Activated naive CD4-positive, alpha-beta T cell (primary cell): ENCODE measurements at regions not wholly inside any gene's neighbourhood (a gene's known extent, or its start where the extent isn't known, plus 50 kb on each side); places are given as distances from the start of the nearest gene placed in this dataset.

Experiments
- DNase-seq, 4 experiments: peaks; one replicate each; lab custom pipeline; 2025; lab: John Stamatoyannopoulos, UW

DNA sequence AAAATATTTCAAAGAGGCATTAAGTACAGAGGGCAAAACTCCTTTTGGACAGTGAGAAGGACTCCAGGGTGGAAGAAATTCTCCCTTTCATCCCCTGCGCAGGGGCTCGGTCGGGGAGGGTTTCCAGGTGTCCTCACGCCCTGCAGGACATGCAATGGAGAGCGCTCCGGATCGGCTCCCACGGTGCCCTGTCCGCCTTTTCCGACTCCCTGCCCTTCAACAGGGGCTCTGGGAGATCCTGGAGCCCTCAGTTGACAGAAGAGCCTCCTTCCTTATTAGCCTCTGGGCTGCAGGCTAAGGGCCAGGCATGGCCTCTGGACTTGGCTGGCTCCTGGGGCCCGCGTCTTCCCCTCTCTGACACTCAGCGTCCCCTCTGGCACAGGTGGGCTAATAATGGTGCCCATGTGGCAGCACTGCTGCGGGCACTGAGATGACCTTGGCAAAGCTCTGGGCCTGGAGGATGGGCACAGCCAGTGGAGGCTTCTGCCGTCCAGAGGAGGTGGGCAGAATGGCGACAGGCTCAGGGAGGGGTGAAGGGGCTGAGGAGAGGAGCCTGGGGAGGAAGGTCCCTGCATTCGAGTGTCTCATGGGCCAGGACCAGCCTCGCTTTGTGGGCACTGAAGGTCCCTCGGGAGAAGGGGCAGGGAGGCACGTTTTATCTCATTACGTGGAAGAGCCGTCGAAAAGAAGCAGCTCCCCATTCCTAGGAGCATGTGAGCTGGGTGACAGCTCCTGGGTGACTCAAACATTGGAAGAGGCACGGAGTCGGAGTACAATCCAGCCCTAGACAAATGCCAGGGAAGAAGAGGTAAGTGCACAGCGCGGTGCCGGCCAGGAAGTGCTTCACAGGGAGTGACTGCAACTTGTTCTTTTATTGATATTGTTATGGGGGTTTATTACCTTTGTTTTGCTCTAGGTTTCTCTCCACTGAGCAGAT, 161.7 kb downstream of the IRF8 start:
- DNase-seq = no peak

DNA sequence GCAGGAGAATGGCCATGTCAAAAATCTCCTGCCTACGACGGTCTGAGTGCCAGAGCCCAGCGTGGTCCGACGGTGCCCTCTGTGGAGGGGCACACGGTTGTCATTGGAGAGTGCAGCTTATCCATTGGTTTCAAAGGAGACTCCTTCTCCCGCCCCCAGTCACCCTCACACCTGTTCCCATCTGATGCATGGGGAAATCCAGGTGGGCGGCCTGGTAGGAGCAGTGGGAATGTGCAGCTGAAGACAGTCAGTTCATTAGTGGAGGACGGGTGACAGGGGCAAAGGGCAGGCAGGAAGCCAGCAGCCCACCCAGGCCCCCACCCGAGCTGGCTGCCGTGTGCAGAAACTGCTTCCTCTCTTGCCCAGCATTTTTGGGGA, 162.3 kb downstream of the IRF8 start:
- DNase-seq = no peak

DNA sequence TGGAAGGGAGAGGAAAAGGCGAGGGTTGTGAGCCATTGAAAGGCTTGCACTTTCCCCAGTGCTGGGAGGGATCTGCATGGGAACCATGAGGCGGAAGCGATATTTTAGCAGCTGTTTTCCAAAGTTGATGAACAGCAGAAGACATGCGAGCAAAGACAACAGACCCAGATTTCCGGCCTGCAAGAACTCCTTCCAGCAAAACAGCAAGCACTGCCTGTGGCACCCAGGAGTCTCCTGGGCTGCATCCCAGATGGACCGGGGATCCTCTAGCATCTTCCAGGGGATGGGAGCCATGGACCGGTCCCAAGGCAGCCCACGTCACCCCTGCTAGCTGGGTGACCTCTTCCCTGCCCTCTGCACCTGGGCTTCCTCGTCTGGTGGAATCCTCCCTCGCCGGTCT, 162.8 kb downstream of the IRF8 start:
- no peak for DNase-seq

DNA sequence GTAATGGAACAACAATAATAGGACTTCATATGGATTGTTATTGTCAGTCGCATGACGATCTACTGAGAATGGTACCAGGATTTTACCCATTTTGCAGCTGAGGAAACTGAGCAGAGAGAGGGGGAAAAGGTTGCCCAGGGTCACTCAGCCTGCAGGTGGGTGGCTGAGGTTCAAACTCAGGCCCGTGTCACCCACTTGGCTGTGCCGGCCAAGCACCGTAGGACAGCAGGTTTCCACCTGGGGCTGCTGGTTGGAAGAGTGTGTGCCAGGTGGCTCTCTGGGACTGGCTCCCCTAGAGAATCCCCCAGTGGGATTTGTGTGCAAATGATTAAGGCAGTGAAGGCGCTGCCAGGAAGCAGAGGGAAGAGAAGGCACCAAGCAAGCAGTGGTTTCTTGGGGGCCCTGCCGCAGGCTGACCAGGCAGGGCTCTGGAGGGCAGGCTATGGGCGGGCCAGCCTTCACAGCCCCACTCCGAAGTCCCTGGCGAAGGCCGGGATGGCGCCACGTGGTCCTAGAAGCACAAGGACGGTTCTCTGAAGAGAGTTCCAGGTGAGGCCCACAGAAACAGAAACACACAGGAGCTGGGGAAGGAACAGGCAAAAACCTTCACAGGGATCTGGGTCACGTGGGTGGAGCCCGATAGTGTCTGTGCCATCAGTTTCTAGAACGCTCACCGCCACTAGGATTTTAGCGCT, 163.5 kb downstream of the IRF8 start:
- DNase-seq = no peak

DNA sequence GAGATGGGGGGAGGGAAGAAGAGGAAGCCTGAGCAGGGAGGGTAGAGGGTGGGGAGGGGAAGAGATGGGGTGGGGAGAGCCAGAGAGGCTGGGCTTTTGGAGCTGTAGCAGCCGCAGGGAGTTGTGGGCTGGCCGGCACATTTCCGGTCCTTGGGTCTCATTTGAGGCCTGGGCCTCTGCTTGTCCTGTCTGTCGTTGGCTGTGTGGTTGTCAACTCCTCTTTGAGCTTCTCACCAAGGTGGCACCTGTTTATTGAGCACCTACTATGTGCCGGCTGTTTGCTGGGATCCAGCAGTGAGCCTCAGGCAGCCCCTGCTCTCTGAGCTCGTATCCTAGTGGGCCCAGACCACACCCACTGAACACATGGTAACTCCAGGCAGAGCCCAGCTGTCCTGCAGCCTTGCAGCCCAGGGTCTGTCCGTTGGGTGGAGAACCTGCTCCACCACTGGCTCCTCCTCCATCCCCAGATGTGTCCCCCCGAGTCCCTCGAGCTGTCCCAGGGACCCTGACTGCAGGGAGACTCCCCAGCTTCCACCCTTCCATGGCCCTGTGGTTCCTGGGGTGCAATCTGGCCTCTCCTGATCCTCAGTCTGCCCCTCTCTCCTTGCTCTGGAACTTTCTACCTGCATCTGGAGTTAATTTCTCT, 164.9 kb downstream of the IRF8 start:
- DNase-seq = no peak

DNA sequence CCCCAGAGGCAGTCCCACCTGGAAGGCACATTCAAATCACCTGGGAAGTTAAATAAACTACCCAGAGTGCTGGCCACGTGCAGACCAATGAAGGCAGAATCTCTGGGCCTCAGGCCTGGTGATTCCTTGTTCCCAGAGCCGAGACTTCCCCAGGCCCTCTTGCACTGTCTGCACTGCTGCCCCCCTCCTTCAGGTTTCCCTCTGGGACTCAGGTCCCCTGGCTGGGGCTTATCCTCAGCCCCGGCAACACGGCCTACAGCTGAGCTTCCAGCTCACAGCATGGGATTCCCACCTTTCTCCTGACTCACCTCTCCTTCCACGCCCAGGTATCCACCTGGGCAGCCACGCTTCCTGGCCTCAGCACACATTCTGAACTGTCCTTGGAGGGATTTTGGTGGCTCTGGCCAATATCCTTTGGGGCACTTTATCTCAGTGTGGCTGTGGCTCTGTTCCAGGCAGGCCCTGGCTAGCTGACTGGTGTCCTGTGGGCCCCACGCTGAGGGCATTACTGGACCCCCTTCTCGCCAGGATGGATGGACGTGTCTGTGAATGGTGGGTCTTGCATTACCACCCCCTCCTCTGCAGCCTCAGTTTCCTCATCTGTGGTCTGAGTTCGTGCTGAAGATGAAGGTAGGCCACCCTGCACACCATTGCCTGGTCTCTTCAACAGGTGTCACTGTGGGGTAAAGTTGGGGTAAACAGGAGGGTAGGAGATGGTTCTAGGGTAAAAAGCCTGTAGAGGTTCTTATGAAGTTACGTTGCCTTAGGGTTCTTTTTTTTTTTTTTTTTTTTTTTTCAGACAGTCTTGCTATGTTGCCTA, 165.7 kb downstream of the IRF8 start:
- DNase-seq = no peak

DNA sequence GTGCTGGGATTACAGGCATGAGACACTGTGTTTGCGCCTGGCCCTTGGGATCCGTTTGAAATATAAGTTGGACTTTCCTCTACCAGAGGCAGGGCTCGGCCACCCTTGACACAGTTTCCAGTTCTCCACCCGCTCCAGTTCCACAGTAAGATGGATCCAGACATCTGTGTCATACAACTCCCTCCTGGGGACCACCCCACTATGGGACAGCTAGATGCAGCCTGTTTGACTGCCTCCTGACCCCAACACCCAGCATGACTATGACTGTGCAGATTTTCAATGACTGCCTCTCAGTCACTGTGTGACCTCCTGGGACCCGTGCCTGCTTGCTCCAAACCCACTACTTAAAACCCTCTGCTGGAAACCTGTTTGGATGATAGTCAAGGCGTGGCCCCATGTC, 166.7 kb downstream of the IRF8 start:
- no peak for DNase-seq

DNA sequence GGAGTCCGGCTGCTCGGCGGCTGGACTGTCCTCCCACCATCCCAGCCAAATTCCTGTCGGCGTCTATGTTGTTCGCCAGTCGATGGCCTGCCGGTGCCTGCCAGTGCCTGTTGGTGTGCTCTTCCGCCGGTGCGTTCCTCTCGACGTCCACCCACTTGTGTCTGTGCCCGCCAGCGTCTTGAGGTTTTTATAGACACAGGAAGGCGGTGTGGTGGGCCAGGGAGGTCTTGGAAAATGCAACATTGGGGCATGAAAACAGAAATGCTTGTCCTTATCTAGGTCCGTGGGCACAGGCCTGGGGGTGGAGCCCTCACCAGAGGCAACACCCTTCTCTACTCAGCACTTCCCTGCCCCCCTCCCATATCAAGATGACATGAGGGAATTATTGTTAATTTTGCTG, 167.8 kb downstream of the IRF8 start:
- no peak for DNase-seq

DNA sequence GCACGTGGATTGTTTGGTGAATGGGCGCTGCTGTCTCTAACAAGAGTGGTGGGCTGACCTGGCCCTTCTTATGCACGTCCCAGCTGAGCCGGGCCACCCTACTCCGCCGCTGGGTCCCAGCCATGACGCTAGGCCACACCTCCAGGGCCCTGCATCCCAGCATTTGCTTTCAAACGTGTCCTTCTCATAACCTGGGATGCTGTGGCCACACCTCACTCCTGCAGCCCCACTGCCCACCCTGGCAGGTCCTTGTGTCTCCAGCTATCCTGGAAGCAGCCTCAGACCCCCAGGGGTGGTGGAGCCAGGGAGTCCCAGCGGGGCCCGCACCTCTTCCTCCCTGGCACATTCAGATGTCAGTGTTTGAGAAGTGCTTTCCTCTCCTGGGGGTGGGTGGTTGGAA, 168.6 kb downstream of the IRF8 start:
- no peak for DNase-seq

DNA sequence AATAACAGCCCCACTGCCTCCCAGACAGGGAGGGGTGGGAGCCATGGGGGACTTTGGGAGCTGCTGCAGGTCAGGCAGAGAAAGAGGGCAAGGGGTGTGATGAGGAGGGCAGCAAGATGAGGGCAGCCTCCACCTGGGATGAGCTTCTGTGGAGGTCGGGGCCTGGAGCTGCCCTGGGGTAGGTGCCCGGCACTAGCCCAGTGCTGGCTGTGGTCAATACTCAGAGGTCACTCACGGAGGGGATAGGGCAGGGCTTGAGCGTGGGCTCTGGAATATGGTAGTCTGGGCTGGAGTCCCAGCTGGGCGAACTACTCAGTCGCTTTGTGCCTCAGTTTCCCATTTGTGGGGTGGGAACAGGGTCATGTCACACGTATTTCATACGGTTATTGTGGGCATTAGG, 169.0 kb downstream of the IRF8 start:
- no peak for DNase-seq

DNA sequence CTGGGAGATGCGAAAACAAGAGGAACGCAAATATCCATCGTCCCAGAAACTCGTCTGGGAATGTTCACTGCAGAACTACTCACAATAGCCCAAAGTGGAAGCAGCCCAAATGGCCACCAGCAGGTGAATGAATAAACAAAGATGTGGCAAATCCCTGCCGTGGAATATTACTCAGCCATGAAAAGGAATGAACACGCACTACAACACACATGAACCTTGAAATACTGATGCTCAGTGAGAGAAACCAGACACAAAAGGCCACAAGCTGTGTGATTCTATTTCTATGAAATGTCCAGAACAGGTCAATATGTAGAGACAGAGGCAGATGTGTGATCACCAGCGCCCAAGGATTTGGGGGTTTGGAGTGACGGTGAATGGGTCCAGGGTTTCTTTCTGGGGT, 169.8 kb downstream of the IRF8 start:
- no peak for DNase-seq

DNA sequence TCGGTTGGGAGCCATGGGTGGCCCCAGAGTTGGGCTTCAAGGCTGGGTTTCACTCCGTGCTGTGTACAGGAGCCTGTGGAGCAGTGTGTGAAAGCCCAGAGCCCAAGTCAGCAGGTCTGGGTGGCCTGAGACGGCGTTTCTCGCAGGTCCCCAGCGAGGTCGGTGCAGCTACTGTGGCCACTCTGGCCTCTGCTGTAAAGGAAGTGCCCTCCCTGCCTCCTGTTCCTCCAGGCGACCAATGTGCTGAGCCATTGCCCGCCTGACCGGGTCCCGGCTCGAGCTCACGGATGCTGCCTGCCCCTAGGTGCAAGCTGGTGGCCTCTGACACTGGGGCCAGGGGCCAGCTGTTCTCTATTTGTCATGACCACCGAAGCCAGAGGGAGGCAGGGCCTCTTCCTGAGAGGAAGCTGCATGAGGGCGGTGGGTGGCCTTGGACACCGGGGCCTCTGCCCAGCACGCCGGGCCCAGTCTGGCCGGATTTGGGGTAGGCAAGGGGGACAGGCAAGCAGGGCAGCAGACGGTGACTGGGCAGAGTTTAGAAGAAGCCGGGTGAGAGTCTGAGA, 170.9 kb downstream of the IRF8 start:
- no peak for DNase-seq

DNA sequence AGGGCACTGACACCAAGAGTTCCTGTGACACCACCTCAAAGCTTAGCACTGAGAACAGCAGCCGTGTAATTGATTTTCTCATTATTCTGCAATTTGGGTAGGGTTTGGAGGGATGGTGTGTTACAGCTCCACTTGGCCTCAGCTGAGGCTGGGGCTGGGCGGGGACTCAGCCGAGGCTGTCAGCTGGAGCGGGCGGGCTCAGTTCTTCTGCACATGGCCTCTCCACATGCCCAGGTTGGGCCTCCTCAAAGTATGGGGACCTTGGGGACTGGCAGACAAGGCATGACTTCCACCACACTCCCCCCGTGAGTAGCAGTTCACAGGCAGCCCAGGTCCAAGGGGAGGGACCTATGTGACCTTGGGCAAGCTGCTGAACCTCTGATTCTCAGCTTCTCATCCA, 171.5 kb downstream of the IRF8 start:
- no peak for DNase-seq

DNA sequence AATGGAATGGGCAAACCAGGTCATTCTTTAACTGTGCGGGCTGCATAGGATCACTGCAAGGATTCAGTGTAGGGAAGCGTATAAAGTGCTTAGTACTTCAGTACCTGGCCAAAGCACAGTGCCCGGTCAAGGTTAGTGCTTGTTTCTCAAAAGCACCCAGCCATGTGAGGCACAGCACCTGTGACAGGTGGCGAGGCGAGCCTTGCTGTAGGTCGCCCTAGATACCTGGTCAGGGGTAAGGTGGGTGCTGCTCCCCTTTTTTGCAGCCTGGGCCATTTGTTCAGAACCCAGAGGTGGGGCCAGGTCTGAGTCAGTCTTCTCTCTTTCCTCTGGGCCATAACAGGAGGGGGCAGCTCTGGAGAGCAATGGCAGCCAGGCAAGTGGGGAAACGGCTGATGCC, 172.0 kb downstream of the IRF8 start:
- no peak for DNase-seq

DNA sequence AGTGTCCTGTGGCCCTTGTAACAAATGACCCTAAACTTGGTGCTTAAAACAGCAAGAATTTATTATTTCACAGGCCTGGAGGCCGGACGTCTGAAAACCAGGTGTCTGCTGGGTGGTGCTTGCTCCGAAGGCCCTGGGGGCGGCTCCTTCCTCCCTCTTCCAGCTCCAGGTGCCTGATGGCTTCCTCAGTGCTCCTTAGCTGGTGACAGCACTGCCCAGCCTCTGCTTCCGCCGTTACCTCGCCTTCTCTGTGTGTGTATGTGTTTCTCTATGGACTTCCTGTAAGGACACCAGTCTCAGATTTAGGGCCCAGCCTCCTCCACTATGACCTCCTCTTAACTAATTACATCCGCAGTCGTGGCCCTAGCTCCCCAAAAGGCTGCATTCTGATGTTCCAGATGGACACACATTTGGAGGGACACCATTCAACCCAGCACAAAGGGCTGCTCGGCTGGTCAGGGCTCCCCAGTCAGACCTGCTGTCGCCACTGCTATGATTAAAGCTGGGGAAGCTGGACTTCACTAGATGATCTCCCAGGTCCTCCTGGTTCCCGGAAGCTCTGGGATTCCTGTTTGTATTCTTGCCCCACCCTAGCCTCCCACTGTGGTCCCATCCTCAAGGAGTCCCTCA, 172.8 kb downstream of the IRF8 start:
- DNase-seq = no peak

DNA sequence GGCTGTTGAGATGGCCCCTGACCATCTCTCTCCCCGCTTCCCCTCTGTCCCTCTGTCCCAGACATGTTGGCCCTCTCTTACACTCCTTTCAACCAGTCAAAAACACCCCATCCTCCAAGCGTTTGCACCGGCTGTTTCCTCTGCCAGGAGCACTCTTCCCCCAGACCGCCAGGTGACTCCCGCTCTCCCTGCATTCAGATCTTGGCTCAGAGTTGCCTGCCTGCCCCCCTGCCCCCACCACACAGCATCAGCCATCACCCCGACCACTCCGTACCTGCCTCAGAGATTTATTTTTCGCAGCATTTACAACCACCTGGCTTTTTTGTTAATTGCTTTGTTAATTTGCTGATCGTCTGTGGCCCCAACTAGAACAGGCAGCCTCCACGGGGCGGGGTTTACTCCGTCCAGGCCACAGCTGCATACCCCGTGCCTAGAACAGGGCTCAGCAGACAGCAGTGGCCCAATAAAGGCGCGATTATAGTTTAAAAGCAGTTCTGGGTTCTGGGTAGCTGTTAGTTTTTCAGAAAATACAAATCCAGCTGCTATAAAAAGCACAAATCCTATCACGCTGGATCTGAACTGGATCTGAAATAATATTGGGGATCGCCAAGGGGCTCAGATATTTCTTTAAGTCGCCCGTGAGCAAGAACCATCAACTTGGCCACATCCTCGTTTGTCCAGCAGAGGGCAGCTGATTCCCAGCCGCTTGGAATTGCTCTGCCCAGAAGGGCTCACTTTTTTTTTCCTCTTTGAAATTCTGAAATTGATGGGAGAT, 173.6 kb downstream of the IRF8 start:
- no peak for DNase-seq

DNA sequence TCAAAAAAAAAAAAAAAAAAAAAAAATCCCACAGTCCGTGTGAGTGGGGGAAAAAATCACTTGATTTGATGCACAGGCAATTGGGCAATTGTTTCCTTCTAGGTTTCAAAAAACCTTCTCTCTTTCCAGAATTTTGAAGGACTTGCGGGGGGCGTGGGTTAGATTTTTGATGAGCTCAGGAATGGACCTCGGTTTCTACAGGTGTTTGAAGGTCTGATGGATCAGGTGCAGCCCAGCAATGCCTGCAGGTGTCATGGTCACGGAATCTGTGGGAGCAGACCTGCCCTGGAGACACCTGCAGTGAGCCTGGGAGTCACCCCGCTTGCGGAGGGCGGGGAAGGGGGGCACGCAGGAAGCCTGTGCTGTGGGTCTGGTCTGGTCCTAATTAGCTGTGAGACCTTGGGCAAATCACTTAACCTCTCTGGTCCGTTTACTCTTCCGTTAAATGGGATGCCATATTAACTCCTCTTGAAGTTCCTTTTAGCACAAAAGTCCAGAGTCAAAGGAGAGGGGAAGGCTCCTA, 174.2 kb downstream of the IRF8 start:
- no peak for DNase-seq

DNA sequence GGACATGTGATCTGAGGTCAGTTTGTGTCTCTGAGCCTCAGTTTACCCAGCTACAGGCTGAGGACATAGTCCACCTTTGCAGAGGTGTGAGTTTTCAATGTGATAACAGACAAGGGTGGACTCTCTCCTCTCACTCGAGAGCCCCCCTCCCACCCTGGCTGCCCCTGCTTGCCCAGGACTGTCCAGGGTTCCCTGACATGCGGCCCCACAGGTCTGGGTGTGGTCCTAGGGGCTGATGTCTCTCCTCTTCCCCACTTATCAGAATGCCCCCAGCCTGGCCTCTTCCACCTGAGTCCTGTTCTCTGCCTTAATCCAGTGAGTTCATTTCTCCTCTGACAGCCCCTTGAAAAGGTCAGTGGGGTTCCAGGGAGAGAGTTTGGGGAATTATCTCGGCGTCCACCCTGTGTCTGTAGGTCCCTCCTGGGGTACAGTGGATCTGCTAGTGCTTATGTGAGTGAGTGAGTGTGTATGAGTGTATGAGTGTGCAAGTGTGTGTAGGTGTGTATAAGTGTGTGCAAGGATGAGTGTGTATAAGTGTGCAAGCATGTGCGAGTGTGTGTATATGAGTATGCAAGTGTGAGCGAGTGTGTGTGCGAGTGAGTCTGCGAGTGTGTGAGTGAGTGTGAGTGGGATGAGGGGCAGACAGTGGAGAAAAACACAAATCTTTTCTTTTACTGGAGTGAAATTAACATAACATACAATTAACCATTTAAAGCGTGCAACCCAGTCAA, 175.0 kb downstream of the IRF8 start:
- DNase-seq = no peak

DNA sequence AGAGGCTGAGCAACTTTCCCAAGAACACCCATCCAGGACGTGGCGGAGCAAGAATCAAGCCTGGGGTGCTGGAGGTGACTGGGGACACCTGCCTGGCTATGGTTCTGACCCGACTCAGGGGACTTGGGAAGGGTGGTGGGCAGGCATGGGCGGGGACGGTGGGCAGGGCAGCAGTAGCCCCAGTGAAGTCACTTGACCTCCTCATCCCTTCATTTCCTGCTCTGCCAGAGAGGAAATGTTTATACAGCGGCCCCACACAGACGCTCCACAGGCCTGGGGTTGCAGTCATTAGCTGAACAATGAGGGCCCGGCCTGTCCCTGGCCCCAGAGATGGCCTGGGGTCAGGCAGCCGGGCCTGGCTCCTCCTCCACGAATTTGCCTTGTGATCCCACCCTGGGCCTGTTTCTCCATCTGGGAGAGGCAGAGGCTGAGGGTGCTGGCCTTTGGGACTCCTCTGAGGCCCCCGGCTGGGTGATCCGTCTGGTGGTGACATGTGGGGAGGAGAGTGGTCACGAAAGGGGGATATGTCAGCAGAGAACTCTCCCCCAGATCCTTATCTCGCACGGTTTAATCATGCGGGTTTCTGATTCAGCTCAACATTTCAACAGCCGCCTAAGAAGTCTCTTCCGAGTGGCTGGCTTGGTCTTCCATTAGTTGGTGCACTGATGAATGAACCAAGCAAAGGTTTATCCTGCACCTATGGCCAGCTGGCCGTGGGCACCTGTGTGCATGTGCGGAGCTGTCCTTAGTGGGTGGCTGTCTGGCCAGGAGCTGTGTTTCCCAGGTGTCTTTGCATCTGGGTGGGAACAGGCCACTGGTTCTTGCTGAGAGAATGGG, 175.9 kb downstream of the IRF8 start:
- no peak for DNase-seq
